Activated CD4-positive, alpha-beta memory T cell treated with anti-CD3 and anti-CD28 coated beads, Interleukin-2, amount 10 ng/mL, durations not matched to agents 7 days and 5 days (primary cell): ENCODE measurements at regions not wholly inside any gene's neighbourhood (a gene's known extent, or its start where the extent isn't known, plus 50 kb on each side); places are given as distances from the start of the nearest gene placed in this dataset.
"Not testable (repeated sequence)": the region's sequence is repeated elsewhere in the genome, so short reads cannot be mapped to it uniquely, and the experiment has no call there.

ENCODE experiments used
- CTCF ChIA-PET: fragments of 350-600 bp; sonication (Branson Sonifier 250); formaldehyde crosslinking; loops from one replicate; lab custom pipeline; 2021; ENCODE audit warnings: antibody characterized with exemption, inconsistent platforms; lab: Charles Lee
- POLR2A ChIA-PET: fragments of 350-600 bp; sonication (Branson Sonifier 250); formaldehyde crosslinking; loops from one replicate; lab custom pipeline; 2021; ENCODE audit warnings: antibody characterized with exemption; lab: Charles Lee
- DNase-seq: peaks from one replicate; pipeline ENCODE4 v3.0.0-alpha.2; 2020
- H3K27ac Mint-ChIP-seq: one replicate; pipeline ENCODE4 v1.8.0; 2021; ENCODE audit warnings: mild to moderate bottlenecking, mixed read lengths
- H3K27me3 Mint-ChIP-seq: one replicate; pipeline ENCODE4 v1.8.0; 2021; ENCODE audit warnings: mixed read lengths
- H3K36me3 Mint-ChIP-seq: one replicate; pipeline ENCODE4 v1.8.0; 2021; ENCODE audit warnings: low read depth, mixed read lengths
- H3K4me1 Mint-ChIP-seq: one replicate; pipeline ENCODE4 v1.8.0; 2021; ENCODE audit warnings: mixed read lengths
- H3K4me3 Mint-ChIP-seq: one replicate; pipeline ENCODE4 v1.8.0; 2021; ENCODE audit warnings: mild to moderate bottlenecking, mixed read lengths
- H3K9me3 Mint-ChIP-seq: one replicate; pipeline ENCODE4 v1.8.0; 2021; ENCODE audit warnings: mixed read lengths

DNA sequence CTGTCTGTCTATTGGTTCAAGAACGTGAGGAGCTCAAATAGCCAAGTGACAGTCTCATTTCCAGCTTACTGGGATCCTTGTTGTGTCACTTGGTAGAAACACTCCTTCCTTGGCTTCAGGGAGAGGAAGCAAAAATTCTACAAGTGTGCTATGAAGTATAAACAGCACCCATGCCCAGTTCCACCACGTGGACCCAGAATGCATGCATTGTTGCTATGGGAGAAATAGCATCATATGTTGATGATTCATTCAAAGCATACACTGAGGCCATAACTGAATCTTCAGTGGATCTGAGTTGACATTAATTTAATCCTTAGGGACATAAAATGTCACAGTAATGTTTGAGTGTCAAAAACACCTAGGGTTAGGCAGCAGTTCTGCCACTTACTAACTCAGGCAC lies 199.0 kb upstream of the RXFP2 start:
- Mint-ChIP-seq H3K9me3 (no peaks in the 10 kb centered on the region), H3K4me1 (no peaks in the 10 kb centered on the region), H3K27me3 (no peaks in the 10 kb centered on the region), H3K27ac (no peak overlapping the region), H3K36me3 (no peaks in the 10 kb centered on the region), H3K4me3 (no peak overlapping the region)
- ChIA-PET POLR2A (no interaction called here), CTCF (no interaction called here)
- DNase-seq, result no peak

DNA sequence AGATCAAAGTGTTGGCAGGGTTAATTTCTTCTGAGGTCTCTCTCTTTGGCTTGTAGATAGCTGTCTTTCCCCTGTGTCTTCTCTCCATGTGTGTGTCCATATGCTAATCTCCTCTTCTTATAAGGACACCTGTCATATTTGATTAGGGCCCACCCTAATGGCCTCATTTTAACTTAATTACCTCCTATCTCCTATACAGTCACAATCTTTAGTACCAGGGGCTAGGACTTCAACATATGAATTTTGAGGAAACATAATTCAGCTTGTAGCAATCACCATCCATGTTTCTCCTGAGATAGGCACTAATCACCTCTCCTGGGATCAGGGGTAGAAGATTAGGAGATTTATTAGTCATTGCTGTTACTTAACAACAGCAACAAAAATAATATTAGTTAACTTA lies 196.1 kb upstream of the RXFP2 start:
- CTCF ChIA-PET, result no interaction called here
- Mint-ChIP-seq H3K36me3 (no peaks in the 10 kb centered on the region), H3K9me3 (no peaks in the 10 kb centered on the region), H3K4me1 (no peaks in the 10 kb centered on the region), H3K27me3 (no peaks in the 10 kb centered on the region), H3K27ac (no peak overlapping the region), H3K4me3 (no peak overlapping the region)
- no peak for DNase-seq
- POLR2A ChIA-PET, result no interaction called here

GRCh38 chr13:31545616-31546015 lies 193.7 kb upstream of the RXFP2 start:
- POLR2A ChIA-PET, result no interaction called here
- H3K4me3 Mint-ChIP-seq, result no peak overlapping the region
- H3K9me3 Mint-ChIP-seq, result no peaks in the 10 kb centered on the region

GRCh38 chr13:31556376-31556775 lies 182.9 kb upstream of the RXFP2 start:
- no peak overlapping the region for H3K27ac Mint-ChIP-seq
- ChIA-PET POLR2A (no interaction called here), CTCF (no interaction called here)
- no peaks in the 10 kb centered on the region for H3K27me3 Mint-ChIP-seq
- H3K4me1 Mint-ChIP-seq, result no peaks in the 10 kb centered on the region
- no peak for DNase-seq
- no peaks in the 10 kb centered on the region for H3K36me3 Mint-ChIP-seq
- no peaks in the 10 kb centered on the region for H3K9me3 Mint-ChIP-seq
- H3K4me3 Mint-ChIP-seq, result no peak overlapping the region

More at GRCh38 chr13:31545616-31546015, 193.7 kb upstream of the RXFP2 start:
- no peak for DNase-seq
- CTCF ChIA-PET, result no interaction called here
- Mint-ChIP-seq H3K27ac (no peak overlapping the region), H3K27me3 (peaks cover 2% of the 10 kb centered on the region), H3K36me3 (no peaks in the 10 kb centered on the region), H3K4me1 (no peaks in the 10 kb centered on the region)

- H3K27ac Mint-ChIP-seq, H3K36me3 Mint-ChIP-seq, POLR2A ChIA-PET, H3K27me3 Mint-ChIP-seq, DNase-seq, H3K4me3 Mint-ChIP-seq, CTCF ChIA-PET, H3K4me1 Mint-ChIP-seq: not testable (repeated sequence)
- H3K9me3 Mint-ChIP-seq, result peaks cover 10% of the 10 kb centered on the region
Measured at GRCh38 chr13:31584221-31584620, 155.1 kb upstream of the RXFP2 start.

- ChIA-PET POLR2A (no interaction called here), CTCF (no interaction called here)
- Mint-ChIP-seq H3K4me3 (no peak overlapping the region), H3K27ac (no peak overlapping the region), H3K36me3 (no peaks in the 10 kb centered on the region), H3K9me3 (peaks cover 5% of the 10 kb centered on the region), H3K27me3 (peaks cover 2% of the 10 kb centered on the region), H3K4me1 (no peaks in the 10 kb centered on the region)
- DNase-seq, result no peak
Measured at GRCh38 chr13:31587698-31588266, 151.5 kb upstream of the RXFP2 start.

- no peak overlapping the region for H3K4me3 Mint-ChIP-seq
- POLR2A ChIA-PET, result no interaction called here
Measured at GRCh38 chr13:31588316-31588715, 151.0 kb upstream of the RXFP2 start.

GRCh38 chr13:31588893-31589292 lies 150.4 kb upstream of the RXFP2 start:
- Mint-ChIP-seq H3K27ac (no peak overlapping the region), H3K27me3 (peaks cover 7% of the 10 kb centered on the region), H3K36me3 (no peaks in the 10 kb centered on the region), H3K9me3 (peaks cover 2% of the 10 kb centered on the region), H3K4me3 (no peak overlapping the region), H3K4me1 (no peaks in the 10 kb centered on the region)
- POLR2A ChIA-PET, result no interaction called here
- no peak for DNase-seq
- CTCF ChIA-PET, result no interaction called here

More at GRCh38 chr13:31588316-31588715, 151.0 kb upstream of the RXFP2 start:
- H3K27ac Mint-ChIP-seq, result no peak overlapping the region
- H3K36me3 Mint-ChIP-seq, result no peaks in the 10 kb centered on the region
- DNase-seq, result no peak
- CTCF ChIA-PET, result no interaction called here
- peaks cover 3% of the 10 kb centered on the region for H3K27me3 Mint-ChIP-seq
- peaks cover 2% of the 10 kb centered on the region for H3K9me3 Mint-ChIP-seq
- no peaks in the 10 kb centered on the region for H3K4me1 Mint-ChIP-seq

DNA sequence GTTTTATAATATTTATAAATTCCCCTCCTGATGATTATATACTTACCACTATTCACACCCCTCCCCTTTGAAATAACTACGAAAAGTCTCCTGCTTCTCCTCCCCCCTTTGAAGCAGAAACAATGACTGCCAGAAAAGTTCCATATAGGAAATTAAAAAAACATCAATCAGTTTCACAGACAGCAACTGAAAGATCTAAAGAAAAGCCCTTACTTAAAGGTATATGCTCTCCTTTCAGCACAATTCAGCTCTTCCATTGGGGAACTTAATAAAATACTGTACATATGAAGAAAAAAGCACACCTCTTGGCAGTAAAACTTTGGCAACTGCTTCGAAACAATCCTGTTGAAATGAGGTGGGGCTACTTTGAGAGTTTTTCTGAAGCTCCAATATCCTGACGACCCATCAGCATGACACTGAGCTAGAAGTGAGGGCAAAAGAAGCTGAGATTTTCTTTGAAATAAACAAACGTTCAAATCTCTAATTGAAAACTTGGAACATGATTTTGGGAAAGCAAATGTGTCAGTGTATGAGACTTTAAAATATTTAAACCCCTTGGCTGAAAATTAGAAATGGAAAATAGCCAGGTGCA lies 147.6 kb upstream of the RXFP2 start:
- no peak overlapping the region for H3K4me3 Mint-ChIP-seq
- DNase-seq, result no peak
- ChIA-PET POLR2A (no interaction called here), CTCF (no interaction called here)
- no peaks in the 10 kb centered on the region for H3K4me1 Mint-ChIP-seq
- H3K9me3 Mint-ChIP-seq, result no peaks in the 10 kb centered on the region
- H3K36me3 Mint-ChIP-seq, result no peaks in the 10 kb centered on the region
- H3K27ac Mint-ChIP-seq, result no peak overlapping the region
- H3K27me3 Mint-ChIP-seq, result peaks cover 7% of the 10 kb centered on the region

DNA sequence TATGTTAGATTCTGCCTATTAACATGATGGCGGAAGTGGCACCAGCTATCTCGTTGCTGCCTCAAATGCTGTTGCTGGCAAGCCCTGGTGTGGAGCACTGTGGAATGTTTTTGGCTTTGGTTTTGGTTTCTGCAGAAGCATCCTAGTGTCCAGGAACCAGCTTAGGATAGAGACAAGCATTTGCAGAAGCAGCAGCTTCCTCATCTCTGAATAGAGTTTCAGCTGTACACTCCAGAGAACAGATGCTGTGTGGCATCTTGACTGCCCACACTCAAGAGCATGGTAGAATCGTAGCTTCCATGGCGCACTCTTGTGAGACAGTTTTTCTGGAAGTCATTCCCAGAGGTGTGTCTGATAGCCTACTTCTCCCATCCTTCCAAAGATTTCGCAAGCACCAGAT lies 145.3 kb upstream of the RXFP2 start:
- no peak overlapping the region for H3K27ac Mint-ChIP-seq
- H3K4me3 Mint-ChIP-seq, result no peak overlapping the region
- H3K36me3 Mint-ChIP-seq, result no peaks in the 10 kb centered on the region
- peaks cover 11% of the 10 kb centered on the region for H3K27me3 Mint-ChIP-seq
- ChIA-PET CTCF (no interaction called here), POLR2A (no interaction called here)
- no peaks in the 10 kb centered on the region for H3K4me1 Mint-ChIP-seq
- no peak for DNase-seq
- no peaks in the 10 kb centered on the region for H3K9me3 Mint-ChIP-seq

DNA sequence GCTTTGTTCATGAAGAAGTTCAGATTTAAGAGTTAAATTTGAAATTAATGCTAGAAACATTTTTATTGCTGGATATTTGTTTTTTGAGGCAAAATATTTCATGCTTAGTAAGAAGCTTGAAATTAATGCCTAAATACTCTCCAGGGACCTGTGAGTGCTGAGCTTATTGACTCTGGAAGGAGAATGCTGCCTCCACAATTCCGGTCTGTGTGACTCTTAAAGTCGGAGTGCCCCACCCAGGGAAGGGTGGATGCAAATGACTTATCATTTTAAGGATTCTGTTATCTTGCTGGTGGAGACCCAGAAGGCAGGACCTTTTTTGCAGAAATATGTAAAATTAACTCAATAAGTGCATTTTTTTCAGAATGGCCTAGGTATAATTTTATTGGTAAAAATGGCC lies 143.8 kb upstream of the RXFP2 start:
- no peak for DNase-seq
- Mint-ChIP-seq H3K36me3 (no peaks in the 10 kb centered on the region), H3K4me1 (no peaks in the 10 kb centered on the region), H3K27me3 (peaks cover 11% of the 10 kb centered on the region), H3K9me3 (no peaks in the 10 kb centered on the region), H3K4me3 (no peak overlapping the region), H3K27ac (no peak overlapping the region)
- ChIA-PET CTCF (no interaction called here), POLR2A (no interaction called here)

DNA sequence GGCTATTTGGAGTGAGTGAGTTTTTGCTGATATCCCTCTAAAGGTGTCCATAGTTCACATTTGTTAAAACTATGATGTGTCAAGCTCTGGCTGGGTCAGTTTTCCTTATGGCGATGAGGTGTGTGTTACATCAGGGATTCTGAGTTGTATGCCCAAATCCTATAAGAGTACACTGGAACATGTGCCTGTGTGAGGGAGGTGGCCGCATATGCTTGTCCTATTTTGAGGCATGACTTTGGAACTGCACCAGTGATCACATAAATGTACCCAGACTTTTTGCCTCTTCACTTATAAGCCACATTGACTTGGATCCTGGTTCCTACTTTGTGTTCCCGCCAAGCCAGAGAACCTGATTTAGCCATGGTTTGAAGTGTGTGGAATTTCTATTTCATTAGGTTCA lies 140.3 kb upstream of the RXFP2 start:
- Mint-ChIP-seq H3K4me1 (no peaks in the 10 kb centered on the region), H3K9me3 (no peaks in the 10 kb centered on the region), H3K27me3 (peaks cover 4% of the 10 kb centered on the region), H3K36me3 (no peaks in the 10 kb centered on the region), H3K27ac (no peak overlapping the region), H3K4me3 (no peak overlapping the region)
- no peak for DNase-seq
- ChIA-PET POLR2A (no interaction called here), CTCF (no interaction called here)

DNA sequence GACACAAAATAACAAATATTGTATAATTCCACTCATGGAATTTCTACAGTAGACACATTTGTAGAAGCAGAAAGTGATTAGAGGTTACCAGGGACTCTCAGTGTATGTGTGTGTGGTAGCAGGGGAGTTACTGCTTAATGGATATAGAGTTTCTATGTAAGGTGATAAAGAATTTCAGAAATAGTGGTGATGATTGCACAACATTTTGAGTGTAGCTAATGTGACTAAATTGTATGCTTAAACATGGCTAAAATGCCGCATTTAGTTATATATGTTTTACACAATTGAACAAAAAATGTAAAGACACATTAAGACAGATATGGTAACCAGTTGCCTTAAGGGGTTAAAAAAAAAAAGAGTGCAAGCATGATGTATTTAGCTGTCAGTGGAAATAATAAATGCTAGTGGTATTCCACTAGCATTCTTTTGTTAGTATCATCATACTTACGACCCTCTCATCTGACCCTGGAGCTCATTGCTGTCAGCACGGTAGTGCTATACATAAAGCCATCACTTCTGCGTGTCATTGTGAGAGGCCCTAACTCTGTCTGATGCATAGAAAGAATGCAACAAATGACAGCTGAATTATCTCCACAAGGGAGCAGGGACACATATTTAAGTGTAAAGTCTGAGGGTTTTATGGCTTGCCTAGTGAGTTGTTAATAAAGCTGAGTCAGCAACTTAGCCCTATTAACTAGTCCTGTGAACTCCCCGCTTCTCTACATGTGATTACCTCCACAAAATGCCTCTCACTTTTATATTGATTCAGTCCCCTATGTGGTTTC lies 134.1 kb upstream of the RXFP2 start:
- ChIA-PET POLR2A (no interaction called here), CTCF (no interaction called here)
- H3K4me1 Mint-ChIP-seq, result no peaks in the 10 kb centered on the region
- no peak overlapping the region for H3K27ac Mint-ChIP-seq
- no peaks in the 10 kb centered on the region for H3K36me3 Mint-ChIP-seq
- DNase-seq, result no peak
- no peak overlapping the region for H3K4me3 Mint-ChIP-seq
- H3K27me3 Mint-ChIP-seq, result no peaks in the 10 kb centered on the region
- H3K9me3 Mint-ChIP-seq, result no peaks in the 10 kb centered on the region

DNA sequence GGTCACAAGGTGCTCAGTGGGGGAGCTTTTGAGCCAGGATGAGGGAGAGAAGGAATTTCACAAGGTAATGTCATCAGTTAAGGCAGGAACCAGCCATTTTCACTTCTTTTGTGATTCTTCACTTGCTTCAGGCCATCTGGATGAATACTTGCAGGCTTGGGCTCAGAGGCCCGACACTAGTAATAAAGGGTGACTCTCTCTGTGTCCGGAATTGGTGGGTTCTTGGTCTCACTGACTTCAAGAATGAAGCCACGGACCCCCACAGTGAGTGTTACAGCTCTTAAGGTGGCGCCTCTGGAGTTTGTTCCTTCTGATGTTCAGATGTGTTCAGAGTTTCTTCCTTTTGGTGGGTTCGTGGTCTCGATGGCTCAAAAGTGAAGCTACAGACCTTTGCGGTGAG lies 131.8 kb upstream of the RXFP2 start:
- H3K4me3 Mint-ChIP-seq, H3K27me3 Mint-ChIP-seq, CTCF ChIA-PET, H3K27ac Mint-ChIP-seq, H3K36me3 Mint-ChIP-seq, H3K4me1 Mint-ChIP-seq, POLR2A ChIA-PET, H3K9me3 Mint-ChIP-seq, DNase-seq: not testable (repeated sequence)
